NCI-H345 treated with DMSO at 0.1 percent for 48 hours (cell line): ENCODE measurements at regions not wholly inside any gene's neighbourhood (a gene's known extent, or its start where the extent isn't known, plus 50 kb on each side); places are given as distances from the start of the nearest gene placed in this dataset.
"Not testable (repeated sequence)": the region's sequence is repeated elsewhere in the genome, so short reads cannot be mapped to it uniquely, and the experiment has no call there.

Source experiments
- DNase-seq: peaks from one replicate; lab custom pipeline; 2025; ENCODE audit not compliant: unreplicated experiment; lab: John Stamatoyannopoulos, UW

DNA sequence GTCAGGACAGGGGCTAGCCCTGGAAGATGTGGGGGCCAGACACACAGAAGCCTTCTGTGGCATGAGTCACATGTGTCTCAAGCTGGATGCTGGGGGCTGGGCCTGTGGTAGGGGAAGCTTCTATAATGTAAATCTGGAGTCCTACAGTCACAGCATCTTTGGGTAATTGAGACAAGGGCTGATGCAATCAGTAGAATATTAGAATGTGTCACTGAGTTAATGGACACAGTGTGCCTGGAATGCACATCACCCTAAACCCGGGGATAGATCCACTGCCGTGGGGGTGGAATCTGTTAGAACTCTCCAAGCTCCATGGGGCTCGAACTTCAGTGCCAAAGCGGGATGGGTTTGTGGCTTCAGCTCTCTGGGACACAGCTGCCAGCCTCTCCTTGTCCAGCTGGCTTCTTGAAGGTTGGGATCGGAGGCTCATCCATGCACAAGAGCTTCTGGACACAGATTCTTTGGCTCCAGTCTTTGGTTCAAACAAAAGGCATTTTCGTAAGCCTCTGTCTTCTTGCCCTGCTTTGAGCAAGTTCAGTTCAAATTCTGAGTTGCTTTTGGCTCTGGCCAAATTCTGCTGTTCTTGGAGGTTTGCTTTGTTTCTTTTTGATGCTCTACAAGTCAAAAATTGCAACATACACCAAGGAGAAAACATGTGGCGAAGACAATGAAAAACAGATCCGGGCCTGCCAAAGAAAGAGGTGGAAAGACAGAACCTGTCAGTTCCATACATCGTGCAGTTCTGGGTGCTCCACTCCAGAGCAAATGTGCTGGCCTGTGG lies 194.8 kb upstream of the ZNF32 start:
- DNase-seq = no peak

GRCh38 chr10:43842496-43842895 lies 193.8 kb upstream of the ZNF32 start:
- no peak for DNase-seq

GRCh38 chr10:43842072-43842471 lies 193.4 kb upstream of the ZNF32 start:
- DNase-seq = no peak

DNA sequence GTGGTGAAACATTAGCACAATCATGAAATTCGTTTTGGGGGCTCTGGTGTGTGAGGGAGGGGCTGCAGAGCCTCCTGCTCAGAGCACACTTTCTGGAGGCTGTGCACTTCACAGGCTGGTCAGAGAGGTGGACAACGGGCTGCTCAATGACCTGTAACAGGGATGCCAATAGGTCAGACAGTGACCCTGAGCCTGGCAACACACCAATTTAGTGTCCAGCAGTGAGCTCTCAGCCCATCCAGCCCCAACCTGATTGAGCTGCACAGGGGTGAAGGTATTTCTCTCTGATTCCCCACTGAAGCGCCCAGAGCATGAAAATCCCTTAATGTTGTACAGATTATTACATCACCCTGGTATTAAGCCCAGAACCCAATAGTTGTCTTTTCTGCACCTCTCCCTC lies 191.3 kb upstream of the ZNF32 start:
- no peak for DNase-seq

DNA sequence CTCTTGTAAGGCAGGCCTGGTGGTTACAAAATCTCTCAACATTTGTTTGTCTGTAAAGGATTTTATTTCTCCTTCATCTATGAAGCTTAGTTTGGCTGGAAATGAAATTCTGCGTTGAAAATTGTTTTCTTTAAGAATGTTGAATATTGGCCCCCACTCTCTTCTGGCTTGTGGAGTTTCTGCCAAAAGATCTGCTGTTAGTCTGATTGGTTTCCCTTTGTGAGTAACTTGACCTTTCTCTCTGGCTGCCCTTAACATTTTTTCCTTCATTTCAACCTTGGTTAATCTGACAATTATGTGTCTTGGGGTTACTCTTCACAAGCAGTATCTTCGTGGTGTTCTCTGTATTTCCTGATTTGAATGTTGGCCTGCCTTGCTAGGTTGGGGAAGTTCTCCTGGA lies 186.1 kb upstream of the ZNF32 start:
- DNase-seq = not testable (repeated sequence)

GRCh38 chr10:43827853-43828252 lies 179.2 kb upstream of the ZNF32 start:
- no peak for DNase-seq

GRCh38 chr10:43825984-43826383 lies 177.3 kb upstream of the ZNF32 start:
- DNase-seq = no peak

DNA sequence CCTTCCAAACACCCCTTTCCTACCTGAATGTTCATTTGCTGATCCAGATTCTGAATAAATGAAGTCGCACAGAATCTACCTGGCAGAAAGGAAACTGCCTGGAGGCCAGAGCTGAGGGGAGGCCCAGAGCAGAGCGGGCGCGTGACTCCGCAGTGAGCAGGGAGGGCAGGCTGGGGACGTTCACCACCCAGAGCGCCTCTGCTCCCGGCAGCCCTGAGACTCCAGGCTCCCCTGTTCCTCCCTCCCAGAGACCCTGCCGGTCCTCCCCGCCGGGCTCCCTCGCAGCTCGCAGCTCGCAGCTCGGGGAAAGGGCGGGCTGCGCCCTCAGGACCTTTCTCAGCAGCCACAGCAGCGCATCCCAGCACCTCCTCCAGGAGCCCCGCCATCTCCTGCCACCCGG lies 176.7 kb upstream of the ZNF32 start:
- DNase-seq = no peak

- no peak for DNase-seq
Measured at GRCh38 chr10:43824934-43825333, 176.3 kb upstream of the ZNF32 start.

DNA sequence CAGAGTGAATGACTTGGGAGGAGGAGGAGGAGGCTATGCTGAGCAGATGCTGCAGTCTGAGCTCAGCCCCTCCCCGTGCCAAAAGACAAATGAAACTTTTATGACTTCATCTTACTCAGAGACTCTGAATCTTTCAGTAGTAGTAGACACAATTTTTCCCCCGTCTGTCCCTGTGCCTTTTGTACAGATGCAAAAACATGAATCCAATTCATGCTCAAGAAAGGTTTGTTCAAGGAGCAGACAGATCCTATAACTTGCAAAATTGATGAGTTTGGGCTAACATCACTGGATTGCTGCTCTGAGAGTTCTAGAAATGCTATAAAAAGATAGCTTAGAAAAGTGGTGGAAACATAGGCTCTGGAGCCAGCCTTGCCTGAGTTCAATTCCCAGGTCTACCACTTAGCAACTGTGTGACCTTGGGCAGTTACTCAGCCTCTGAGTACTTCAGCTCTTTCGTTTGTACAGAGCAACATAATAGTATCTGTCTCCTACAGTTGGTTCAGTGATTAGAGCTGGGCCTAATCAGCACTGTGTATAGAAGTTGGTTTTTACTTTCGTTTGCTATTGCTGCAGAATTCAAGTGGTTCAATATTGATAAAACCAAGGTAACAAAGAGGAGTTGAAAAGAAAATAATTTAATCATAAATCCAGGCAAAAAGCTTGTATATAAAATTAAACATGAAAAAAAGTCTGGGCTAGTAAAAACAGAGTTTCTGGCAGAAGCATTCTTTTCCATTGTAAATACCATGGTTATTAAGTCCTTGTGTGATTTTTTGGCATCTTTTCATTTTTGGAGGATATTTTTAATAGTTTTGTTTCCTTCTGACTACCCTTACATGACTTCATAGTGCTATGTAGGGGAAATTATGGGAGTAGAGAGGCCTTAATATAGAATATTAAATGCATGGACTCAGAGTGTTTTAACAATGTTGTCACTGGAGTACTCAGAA lies 174.2 kb upstream of the ZNF32 start:
- DNase-seq = no peak

GRCh38 chr10:43821103-43821502 lies 172.4 kb upstream of the ZNF32 start:
- DNase-seq = no peak

DNA sequence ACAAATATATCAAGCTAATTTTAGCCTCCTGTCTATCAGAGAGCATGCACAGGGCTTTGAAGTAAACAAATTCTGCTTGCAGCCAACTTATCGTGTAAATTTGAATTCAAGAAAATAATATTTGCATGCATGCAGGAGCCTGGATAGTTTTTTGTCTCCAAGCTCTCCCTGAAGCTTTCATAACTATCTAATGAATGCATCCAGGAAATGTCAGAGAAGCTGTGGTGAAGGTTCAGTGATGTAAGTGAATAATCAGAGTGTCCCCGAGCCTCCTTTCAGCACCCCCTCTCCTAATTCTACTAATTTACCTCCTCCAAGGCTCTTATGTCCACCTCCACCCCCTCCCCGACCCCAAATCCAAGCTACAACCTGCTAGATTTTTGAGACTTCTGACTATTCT lies 172.0 kb upstream of the ZNF32 start:
- DNase-seq = no peak

DNA sequence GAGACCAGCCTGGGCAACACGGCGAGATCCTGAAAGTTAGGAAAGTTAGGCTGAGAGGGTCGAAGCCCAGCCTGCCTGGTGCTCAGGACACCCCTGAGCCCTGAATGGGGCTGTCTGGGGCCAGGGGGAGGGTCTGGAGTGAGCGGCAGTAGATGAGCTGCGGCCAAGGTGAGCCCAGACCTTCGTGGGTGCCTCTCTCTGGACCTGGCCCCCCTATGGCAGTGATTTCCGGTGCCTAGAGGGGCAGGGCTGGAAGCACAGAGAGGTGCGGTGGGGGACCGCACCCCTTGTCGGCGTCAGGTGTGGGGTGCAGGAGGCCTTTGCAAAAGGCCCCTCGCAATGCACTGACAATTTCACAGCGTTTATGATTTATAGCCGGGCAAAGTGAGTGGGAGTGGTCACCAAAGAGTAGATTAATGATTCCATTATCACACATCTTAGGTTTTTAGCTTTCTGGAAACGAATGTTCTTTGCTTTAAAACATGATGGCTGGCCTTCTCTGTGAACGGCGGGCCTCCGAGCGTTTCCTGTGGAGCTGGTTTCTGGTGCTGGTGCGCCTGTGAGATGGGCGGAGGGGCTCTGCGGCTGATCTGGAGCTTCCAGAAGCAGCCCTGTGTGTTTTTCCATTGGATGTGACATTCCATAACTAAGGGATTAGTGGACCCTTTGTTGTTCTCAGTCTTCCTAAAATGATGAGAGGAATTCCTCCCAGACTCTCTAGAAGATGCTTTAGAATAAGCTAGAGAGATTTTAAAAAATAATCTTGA lies 171.0 kb upstream of the ZNF32 start:
- no peak for DNase-seq

DNA sequence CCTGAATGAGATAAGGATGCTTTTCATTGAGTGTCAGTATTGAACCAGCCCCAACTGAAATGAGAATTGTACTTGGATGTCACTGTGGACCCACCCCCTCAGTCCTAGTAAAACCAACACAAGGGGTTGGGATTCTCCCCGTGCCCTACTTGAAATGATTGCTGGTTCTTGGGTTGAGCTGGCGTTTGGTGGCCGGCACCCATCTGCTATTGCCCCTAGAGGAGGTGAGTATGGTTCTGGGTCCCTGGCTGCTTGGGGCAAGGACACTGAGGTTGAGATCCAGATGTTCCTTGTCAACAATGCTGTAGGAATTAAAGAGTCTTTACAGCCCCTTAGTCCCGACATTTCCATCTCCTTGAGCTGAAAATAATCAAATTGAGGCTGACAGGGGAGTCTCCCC lies 170.0 kb upstream of the ZNF32 start:
- no peak for DNase-seq

DNA sequence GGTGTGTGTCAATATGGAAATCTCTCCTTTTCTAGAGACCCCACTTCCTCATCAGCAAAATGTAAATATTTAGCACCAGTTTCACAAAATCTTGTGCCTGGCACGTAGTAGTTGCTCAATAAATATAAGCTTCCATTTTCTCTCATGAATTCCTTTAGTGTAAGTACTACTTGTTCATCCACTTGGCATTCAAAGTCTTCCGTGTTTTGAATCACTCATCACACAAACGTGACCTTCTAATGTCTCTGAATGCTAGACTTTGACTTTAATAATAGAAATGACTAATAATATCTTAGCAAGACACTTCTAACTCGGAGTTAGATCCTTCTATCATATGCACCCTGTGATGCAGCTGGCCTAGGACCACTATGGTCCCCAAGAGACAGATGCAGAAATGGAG lies 168.7 kb upstream of the ZNF32 start:
- DNase-seq = no peak

GRCh38 chr10:43816351-43817321 lies 168.0 kb upstream of the ZNF32 start:
- no peak for DNase-seq

GRCh38 chr10:43815181-43815885 lies 166.7 kb upstream of the ZNF32 start:
- DNase-seq = no peak

GRCh38 chr10:43814663-43815062 lies 166.0 kb upstream of the ZNF32 start:
- DNase-seq = no peak

GRCh38 chr10:43811871-43812270 lies 163.2 kb upstream of the ZNF32 start:
- no peak for DNase-seq
